Loucy (cell line): ENCODE measurements at regions not wholly inside any gene's neighbourhood (a gene's known extent, or its start where the extent isn't known, plus 50 kb on each side); places are given as distances from the start of the nearest gene placed in this dataset.

Experiments
- CTCF ChIP-seq: fragments of 200-600 bp; sonication (generic); conservative IDR thresholded peaks from 2 replicates; pipeline ENCODE4 v1.5.1; 2014; ENCODE audit warnings: mild to moderate bottlenecking, antibody characterized with exemption, low read length
- EZH2phosphoT487 ChIP-seq: fragments of 200-600 bp; IDR thresholded peaks from 2 replicates; pipeline ENCODE4 v1.6.1; 2018; ENCODE audit warnings: antibody characterized with exemption, mild to moderate bottlenecking, moderate library complexity, borderline replicate concordance

- TF ChIP-seq CTCF, result no peak
- TF ChIP-seq EZH2phosphoT487, result no peak
Measured at GRCh38 chr13:90107661-90108060, 1239.8 kb upstream of the MIR17HG start.
